Retinal pigment epithelial cell (primary cell): ENCODE measurements at regions not wholly inside any gene's neighbourhood (a gene's known extent, or its start where the extent isn't known, plus 50 kb on each side); places are given as distances from the start of the nearest gene placed in this dataset.

Experiments
- DNase-seq: peaks from one replicate; pipeline ENCODE4 v3.0.0-alpha.2; 2010; ENCODE audit warnings: low read depth
- H3K4me3 ChIP-seq: 2 replicates; pipeline ENCODE4 v1.5.1; 2011; ENCODE audit warnings: mild to moderate bottlenecking, low read length, control low read depth, moderate library complexity
- TF ChIP-seq, protein P1 (sequence below): conservative IDR thresholded peaks from 2 replicates; pipeline ENCODE4 v1.5.1; 2011; ENCODE audit warnings: low read depth, low read length, control low read depth, inconsistent platforms

DNA sequence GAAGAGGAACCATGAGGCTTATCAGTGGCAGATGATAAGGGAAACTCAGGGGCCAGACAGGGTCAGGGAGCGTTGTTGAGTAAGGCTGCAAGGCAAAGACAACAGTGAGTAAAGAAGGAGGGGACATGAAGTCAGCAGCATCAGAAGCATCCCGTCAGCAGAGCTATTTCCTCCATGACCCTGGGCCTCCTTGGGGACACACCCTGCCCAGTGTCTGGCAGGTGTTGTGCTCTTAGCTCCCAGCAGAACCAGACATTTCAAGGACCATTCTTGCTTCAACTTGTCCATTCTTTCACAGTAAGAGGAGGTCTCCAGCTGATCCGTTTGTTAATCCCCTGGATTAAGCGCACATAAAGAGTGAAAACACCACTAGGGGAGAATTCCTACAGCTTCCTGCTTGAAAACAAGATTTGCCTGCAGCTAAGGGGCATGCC is 88.7 kb upstream of the MEIS1 start:
- TF ChIP-seq, protein P1, sequence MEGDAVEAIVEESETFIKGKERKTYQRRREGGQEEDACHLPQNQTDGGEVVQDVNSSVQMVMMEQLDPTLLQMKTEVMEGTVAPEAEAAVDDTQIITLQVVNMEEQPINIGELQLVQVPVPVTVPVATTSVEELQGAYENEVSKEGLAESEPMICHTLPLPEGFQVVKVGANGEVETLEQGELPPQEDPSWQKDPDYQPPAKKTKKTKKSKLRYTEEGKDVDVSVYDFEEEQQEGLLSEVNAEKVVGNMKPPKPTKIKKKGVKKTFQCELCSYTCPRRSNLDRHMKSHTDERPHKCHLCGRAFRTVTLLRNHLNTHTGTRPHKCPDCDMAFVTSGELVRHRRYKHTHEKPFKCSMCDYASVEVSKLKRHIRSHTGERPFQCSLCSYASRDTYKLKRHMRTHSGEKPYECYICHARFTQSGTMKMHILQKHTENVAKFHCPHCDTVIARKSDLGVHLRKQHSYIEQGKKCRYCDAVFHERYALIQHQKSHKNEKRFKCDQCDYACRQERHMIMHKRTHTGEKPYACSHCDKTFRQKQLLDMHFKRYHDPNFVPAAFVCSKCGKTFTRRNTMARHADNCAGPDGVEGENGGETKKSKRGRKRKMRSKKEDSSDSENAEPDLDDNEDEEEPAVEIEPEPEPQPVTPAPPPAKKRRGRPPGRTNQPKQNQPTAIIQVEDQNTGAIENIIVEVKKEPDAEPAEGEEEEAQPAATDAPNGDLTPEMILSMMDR: no peak
- no peak overlapping the region for H3K4me3 ChIP-seq
- DNase-seq: no peak

DNA sequence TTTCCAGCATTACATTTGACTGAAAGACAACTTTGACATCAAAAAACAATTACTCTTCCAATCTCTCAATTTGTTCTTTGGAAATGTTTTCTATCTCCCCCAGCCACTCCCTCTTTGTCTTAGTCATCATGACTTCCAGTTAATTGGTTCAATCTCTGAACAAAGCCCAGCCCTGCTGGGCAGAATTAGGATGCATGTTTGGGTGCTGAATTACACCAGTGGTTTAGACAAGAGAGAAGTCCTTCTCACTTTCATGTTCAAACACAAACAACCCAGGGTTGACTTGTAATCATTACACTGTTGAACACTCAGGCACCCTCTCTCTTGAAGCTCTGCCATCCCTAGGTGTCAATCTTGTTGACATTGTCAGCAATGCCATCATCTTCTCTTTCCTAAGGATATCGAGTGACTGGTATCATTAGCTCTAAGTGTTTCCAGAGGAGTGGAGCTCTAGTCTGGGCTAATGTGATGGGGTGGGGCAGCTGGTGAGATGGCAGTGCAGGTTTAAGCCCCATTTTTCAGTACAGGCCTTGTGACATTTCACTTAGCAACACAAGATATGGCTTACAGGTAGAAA is 90.8 kb upstream of the MEIS1 start:
- H3K4me3 ChIP-seq: no peak overlapping the region
- TF ChIP-seq, protein P1: no peak
- DNase-seq: no peak

DNA sequence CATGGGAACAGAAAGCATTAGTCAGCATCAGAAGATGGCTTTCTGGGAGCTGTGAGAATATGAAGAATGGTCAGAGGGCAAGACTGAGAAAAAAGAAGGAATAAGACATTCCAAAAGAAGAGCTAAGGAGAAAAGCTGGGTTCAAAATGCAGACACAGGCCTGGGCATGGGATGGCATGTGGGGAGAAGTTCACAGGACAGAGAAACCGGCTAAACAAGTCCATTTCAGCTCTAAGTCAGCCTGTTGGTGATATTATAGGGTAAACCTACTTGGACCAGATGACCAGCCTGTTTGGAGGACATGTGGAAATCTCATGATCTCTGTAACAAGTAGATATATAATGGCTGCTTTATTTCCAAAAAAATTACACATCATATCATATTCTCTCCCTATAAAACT is 91.7 kb upstream of the MEIS1 start:
- TF ChIP-seq, protein P1: no peak
- DNase-seq: no peak
- H3K4me3 ChIP-seq: no peak overlapping the region

DNA sequence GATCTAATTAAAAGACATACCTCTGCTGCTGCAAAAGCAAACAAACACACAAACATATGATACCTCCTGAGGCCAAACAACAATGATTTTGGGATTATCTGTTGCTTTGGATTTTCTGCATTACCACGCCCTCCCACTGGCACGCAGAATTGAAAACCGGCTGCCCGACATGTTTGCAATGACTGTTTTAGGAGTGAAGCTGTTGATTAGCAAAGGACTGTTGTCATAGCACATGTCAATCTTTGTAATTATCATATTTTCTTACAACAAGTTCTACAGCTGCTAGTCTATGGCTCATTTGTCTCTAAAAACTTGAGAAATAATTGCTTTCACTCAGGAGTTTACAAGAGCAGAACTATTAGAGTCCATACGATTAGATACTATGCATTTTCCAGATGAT is 94.4 kb upstream of the MEIS1 start:
- no peak overlapping the region for H3K4me3 ChIP-seq
- no peak for DNase-seq
- TF ChIP-seq, protein P1: no peak

DNA sequence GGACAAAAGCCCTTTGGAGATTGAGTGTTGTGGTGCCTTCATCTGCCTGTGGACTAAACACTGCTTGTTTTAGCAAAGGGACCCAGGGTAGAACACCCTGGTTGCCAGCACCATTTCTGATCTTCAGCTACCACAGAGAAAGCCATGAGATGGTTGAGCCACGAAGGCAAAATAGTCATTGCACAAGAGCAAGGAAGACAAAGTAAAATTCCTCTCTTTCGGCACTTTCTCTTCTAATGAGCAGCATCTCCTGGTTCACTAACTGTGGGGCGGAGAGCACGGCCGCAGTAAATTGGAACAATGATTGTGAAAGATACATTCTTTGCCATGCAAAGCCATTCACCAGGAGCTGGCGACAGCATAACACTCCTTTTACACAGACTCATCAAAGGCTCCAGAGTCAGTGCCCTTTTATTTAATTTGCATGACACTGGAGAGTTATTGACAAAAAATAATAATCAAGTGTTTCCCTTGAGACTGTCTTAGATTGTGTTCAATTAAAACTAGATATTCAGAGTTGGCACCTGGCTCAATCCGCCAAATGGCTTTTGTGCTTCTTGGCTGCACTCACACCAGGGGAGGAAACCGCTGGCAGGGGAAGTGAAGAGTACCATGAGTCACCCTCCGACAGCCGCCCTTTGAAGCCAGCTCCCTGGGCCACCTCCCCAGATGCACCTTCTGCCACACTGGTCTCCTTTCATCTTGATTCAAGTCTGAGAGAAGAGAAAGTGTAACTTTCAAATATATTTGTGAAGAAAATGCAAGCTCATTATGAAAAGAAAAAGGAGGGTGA is 100.5 kb upstream of the MEIS1 start:
- TF ChIP-seq, protein P1: no peak
- DNase-seq: no peak
- H3K4me3 ChIP-seq: no peak overlapping the region

DNA sequence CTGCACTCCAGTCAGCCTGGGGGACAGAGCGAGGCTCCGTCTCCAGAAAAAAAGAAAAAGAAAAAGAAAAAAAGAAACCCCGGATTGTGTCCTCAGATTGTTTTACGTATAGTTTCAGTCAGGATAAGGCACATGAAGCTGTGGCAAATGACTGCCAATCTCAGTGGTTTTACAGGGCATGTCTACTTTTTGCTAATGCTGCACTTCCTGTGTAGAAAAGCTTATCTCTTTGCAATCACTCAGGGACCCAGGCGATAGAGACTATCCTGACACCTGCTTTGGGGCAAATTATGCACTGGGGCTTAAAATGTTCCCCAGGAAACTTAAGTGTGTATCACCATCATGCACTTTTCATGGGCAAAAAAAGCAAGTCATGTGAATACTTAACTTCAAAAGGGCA is 103.7 kb upstream of the MEIS1 start:
- DNase-seq: no peak
- TF ChIP-seq, protein P1: no peak
- H3K4me3 ChIP-seq: no peak overlapping the region

DNA sequence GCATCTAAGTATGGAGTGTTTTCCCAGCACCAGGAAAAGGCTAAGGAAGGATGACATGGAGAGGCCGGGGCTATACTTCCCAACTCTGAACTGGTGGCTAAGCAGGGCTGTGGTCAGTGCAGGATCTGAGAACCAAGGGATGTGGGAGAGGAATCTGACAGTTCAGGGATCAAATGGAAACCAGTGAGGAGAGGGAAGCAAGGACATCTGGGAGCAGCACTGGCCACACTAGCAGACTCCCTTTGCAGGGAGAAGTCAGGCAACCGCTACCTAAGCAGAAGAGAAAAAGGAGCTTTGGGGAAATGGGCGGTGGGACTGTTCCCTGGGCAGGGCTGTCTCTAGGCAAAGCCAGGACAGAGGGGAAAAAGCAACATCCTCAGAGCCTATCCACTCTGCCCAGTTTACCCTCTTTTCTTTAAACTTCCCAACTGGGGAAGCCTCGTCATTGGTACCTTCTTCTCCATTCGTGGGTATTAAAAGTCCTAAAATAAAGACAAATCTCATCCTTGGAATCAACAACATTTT is 105.8 kb upstream of the MEIS1 start:
- no peak for DNase-seq
- TF ChIP-seq, protein P1: no peak
- no peak overlapping the region for H3K4me3 ChIP-seq
